Mucosa of rectum (tissue), 2 donors: ENCODE measurements at regions not wholly inside any gene's neighbourhood (a gene's known extent, or its start where the extent isn't known, plus 50 kb on each side); places are given as distances from the start of the nearest gene placed in this dataset.
"Not testable (repeated sequence)": the region's sequence is repeated elsewhere in the genome, so short reads cannot be mapped to it uniquely, and the experiment has no call there.

Experiments used
- H3K27ac ChIP-seq, 2 donors: one replicate each; pipeline ENCODE4 v1.7.0; 2013; ENCODE audit warnings: inconsistent platforms in 2 of 2, low read depth in 2 of 2, low read length in 2 of 2
- H3K27me3 ChIP-seq, 2 donors: one replicate each; pipeline ENCODE4 v1.7.0; 2013; ENCODE audit warnings: low read length in 2 of 2; ENCODE audit not compliant: control insufficient read depth in 2 of 2, insufficient read depth in 2 of 2
- H3K36me3 ChIP-seq, 2 donors: one replicate each; pipeline ENCODE4 v1.7.0; 2013; ENCODE audit warnings: low read length in 2 of 2; ENCODE audit not compliant: control insufficient read depth in 2 of 2, insufficient read depth in 2 of 2
- H3K4me1 ChIP-seq, 2 donors: one replicate each; pipeline ENCODE4 v1.7.0; 2013; ENCODE audit warnings: low read length in 2 of 2, mild to moderate bottlenecking in 1 of 2; ENCODE audit not compliant: control insufficient read depth in 2 of 2, insufficient read depth in 2 of 2
- H3K4me3 ChIP-seq, 2 donors: one replicate each; pipeline ENCODE4 v1.7.0; 2013; ENCODE audit warnings: low read length in 2 of 2
- H3K9ac ChIP-seq, 2 donors: one replicate each; pipeline ENCODE4 v1.7.0; 2013; ENCODE audit warnings: low read length in 2 of 2, low read depth in 1 of 2, mild to moderate bottlenecking in 1 of 2
- H3K9me3 ChIP-seq, 2 donors: one replicate each; pipeline ENCODE4 v1.7.0; 2013; ENCODE audit warnings: low read length in 2 of 2; ENCODE audit not compliant: control insufficient read depth in 2 of 2
- donor health status: healthy.
- donor health status: Normal muscosa, but diverticular disease.

DNA sequence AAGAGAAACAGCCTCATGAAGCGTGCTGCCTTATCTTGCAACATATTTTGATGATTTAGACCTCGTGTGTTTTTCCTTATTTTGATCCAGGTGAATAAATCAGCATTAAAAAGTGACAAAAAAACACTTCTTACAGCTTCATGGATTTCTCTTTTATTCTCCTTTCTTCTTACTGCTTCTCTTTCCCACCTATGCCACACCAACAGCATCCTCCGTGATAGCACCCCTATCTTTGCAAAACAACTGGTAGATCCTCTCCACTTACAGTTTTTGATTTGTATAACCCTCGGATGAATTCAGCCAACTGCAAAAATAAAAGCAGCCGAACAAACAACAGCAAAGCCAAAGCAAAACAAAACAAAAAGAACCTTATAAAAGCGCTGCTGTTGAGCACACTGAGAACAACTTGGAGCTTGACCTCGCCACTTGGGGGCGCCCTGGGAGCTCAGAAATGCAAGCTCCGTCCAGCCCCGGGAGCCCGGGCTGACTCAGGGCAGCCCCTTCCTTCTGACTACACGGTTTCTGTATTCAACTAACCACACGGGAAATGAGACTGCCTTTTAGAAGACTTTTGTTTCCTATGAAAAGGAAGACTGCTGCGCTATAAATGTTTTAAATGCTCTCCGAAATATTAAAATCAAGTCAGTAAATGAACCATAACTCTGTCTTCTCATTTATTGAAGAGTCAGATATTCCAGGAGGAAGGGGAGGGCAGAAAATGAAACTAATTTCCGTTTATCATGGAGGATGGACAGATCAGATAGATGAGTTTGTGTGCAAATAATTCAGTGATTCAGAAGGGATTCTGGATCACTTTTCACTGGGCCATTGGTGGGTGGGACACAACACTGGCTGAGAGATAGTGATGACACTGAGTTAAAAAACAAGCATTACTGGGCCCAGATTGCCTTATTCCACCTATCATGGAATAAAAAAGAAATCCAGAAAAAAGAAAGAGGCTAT, 186.8 kb downstream of the ATP6V0E2 start:
- not testable (repeated sequence) for H3K36me3 ChIP-seq, H3K9me3 ChIP-seq, H3K4me1 ChIP-seq, H3K27me3 ChIP-seq, H3K4me3 ChIP-seq, H3K27ac ChIP-seq, H3K9ac ChIP-seq

DNA sequence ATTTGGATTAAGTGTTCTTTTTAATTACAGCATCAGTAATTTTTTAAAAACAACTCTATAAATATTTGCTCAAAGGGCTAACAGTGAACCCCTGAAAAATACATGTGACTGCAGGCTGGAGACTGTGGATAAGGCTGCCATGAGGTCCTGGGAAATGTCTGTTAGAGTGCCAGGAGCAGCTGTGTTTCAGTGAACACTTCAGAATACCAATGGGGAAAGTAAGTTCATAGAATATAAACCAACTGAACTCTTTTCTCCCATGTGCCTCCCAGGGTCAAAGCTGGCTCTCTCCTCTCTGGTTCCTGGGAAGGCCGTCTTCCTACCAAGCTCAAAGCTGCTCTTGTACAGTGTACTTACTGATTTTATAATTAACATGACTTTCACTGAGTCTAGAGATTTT, 189.4 kb downstream of the ATP6V0E2 start:
- not testable (repeated sequence) for H3K4me3 ChIP-seq, H3K9me3 ChIP-seq, H3K4me1 ChIP-seq, H3K27me3 ChIP-seq, H3K27ac ChIP-seq, H3K9ac ChIP-seq, H3K36me3 ChIP-seq

- H3K9me3 ChIP-seq, H3K36me3 ChIP-seq, H3K27me3 ChIP-seq, H3K4me3 ChIP-seq, H3K4me1 ChIP-seq, H3K9ac ChIP-seq, H3K27ac ChIP-seq: not testable (repeated sequence)
Observed at GRCh38 chr7:150069555-150070313, 196.0 kb downstream of the ATP6V0E2 start.

DNA sequence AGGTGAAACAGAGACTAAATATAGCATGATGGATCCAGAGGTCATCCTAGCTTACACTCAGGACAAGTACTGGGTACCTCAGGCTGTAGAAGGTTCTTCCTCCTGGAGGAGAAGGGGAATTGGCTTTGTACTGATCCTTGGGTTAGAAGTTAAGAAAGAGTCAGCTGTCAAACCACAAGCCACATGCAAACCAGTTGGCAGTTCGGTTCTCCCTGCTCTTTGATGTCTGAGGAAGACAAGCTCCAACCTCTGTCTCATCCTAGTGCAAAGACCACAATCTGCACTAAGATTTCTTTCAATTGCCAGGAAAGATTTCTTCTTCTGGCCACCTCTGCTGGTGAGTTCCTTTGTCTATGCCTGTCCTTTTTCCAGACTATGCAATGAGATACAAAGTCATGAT, 203.8 kb downstream of the ATP6V0E2 start:
- H3K9ac ChIP-seq, H3K9me3 ChIP-seq, H3K27me3 ChIP-seq, H3K4me1 ChIP-seq, H3K4me3 ChIP-seq, H3K27ac ChIP-seq, H3K36me3 ChIP-seq: not testable (repeated sequence)

DNA sequence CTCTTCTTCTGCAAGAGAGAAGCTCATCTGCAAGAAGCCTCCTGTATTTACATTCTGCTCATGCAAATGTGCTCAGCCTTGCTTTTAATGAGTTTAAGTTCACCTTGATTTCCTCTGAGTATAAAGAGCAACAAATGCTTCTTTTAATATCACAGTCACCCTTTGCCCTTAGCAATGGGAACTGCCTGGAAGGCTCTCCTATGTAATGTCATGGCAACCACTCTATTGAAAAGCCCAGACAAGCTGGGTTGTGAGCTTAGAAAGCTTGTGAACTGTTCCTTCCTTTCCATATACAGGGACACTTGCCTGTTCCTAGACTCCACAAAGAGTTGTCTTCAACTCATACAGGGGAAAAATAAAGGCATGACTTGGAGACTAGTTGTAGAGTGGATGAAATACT, 208.1 kb downstream of the ATP6V0E2 start:
- not testable (repeated sequence) for H3K36me3 ChIP-seq, H3K27ac ChIP-seq, H3K4me1 ChIP-seq, H3K27me3 ChIP-seq, H3K4me3 ChIP-seq, H3K9me3 ChIP-seq, H3K9ac ChIP-seq

GRCh38 chr7:150084724-150085123, 211.0 kb downstream of the ATP6V0E2 start:
- H3K4me3 ChIP-seq, H3K27me3 ChIP-seq, H3K9ac ChIP-seq, H3K4me1 ChIP-seq, H3K9me3 ChIP-seq, H3K27ac ChIP-seq, H3K36me3 ChIP-seq: not testable (repeated sequence)

- H3K27me3 ChIP-seq, H3K9ac ChIP-seq, H3K27ac ChIP-seq, H3K9me3 ChIP-seq, H3K4me1 ChIP-seq, H3K36me3 ChIP-seq, H3K4me3 ChIP-seq: not testable (repeated sequence)
Observed at GRCh38 chr7:150087478-150087877, 213.7 kb downstream of the ATP6V0E2 start.

DNA sequence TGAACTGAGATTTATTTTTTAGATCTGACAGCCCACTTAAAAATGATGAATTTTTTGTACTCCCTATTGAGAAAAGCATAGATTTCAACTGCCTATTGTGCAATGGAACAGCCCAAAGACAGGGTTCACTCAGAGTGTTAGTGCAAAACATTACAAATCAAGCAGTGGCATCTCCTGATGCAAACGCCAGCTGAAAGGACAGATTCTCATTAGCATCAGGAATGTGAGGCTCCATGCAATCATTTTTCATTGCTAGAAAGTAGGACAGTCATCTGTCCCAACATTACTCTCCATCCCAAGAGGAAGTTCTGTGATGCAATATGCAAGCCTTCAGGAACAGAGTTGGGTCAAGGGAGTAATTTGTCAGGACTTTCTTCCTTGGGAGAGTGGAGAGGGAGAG, 215.4 kb downstream of the ATP6V0E2 start:
- H3K4me1 ChIP-seq, H3K9me3 ChIP-seq, H3K36me3 ChIP-seq, H3K9ac ChIP-seq, H3K27me3 ChIP-seq, H3K27ac ChIP-seq, H3K4me3 ChIP-seq: not testable (repeated sequence)

- H3K27ac ChIP-seq, H3K9me3 ChIP-seq, H3K27me3 ChIP-seq, H3K4me1 ChIP-seq, H3K9ac ChIP-seq, H3K4me3 ChIP-seq, H3K36me3 ChIP-seq: not testable (repeated sequence)
Observed at GRCh38 chr7:150090776-150091175, 217.0 kb downstream of the ATP6V0E2 start.

- not testable (repeated sequence) for H3K27me3 ChIP-seq, H3K4me1 ChIP-seq, H3K27ac ChIP-seq, H3K36me3 ChIP-seq, H3K9me3 ChIP-seq, H3K9ac ChIP-seq, H3K4me3 ChIP-seq
Observed at GRCh38 chr7:150093897-150094296, 220.1 kb downstream of the ATP6V0E2 start.
